ENCODE measurements at regions not wholly inside any gene's neighbourhood (a gene's known extent, or its start where the extent isn't known, plus 50 kb on each side); places are given as distances from the start of the nearest gene placed in this dataset.

DNA sequence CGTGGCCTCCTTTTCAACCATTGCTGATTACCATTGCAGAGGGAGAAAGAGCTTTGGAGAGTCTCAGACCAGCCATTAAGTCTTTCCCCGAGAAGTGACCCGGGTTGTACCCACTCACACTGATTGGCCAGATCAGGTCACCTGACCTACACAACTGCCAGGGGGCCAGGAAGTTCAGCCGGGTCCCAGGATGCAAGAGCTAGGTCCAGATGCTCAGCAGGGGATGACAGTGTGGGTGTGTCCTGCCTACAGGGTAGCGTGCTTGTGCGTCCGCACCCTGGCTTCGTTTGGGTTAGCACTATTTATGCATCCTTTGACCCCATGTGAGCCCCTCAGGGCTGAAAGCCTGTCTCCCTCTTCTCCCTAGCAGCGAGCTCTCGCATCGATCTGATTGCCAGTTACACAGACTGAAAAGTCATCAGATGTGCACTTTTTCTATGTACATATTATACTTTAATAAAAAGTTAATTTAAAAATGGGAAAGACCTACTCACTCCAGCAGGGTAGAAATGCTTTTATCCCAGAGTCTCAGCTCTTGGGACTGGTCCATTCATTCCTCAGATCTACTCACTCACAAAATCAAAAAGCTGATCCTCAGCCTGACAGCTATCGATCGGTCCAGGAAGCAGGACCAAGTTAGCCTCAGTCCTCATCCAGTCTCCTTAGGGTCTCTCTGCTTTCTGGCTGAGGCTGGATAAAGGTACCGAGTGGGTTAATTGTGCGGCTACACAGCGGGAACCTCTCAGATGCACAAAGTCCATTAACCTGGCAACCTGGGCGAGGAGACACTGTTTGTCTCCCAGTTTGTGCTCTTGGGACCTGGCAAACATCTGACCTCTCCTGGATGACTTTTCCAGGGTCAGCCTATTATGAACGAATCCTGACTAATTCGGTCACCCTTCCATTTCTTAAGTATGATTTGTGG is 68.0 kb downstream of the SERPINA3 start (continued):
- no peak for TF ChIP-seq ZFP41 (CRISPR knock-in tag; IDR thresholded peaks at IDR 0.05; ENCODE audit: borderline replicate concordance)
- no peak for TF ChIP-seq PPARG (CRISPR knock-in tag; conservative IDR thresholded peaks at IDR 0.05)
- TF ChIP-seq ZNF282 (IDR thresholded peaks at IDR 0.05; ENCODE audit: partially characterized antibody), result no peak
- TF ChIP-seq ZNF737 (CRISPR knock-in tag; IDR thresholded peaks at IDR 0.05; ENCODE audit: borderline replicate concordance), result no peak
- TF ChIP-seq SCMH1 (CRISPR knock-in tag; IDR thresholded peaks at IDR 0.05; ENCODE audit: borderline replicate concordance), result no peak
- no peak for TF ChIP-seq ZNF138 (CRISPR knock-in tag; IDR thresholded peaks at IDR 0.05; ENCODE audit: low read depth)
- no peak for TF ChIP-seq MAFK (conservative IDR thresholded peaks at IDR 0.05 in 1 of 2, IDR thresholded peaks at IDR 0.05 in 1 of 2; ENCODE audit: low read length in 2 of 2)
- TF ChIP-seq JUN (CRISPR knock-in tag; IDR thresholded peaks at IDR 0.05), result no peak
- no peak for TF ChIP-seq WIZ (CRISPR knock-in tag; IDR thresholded peaks at IDR 0.05)
- peak; percentile 82 for TF ChIP-seq NR2F6 (IDR thresholded peaks at IDR 0.05)
- peak; percentile 84 for TF ChIP-seq NR2F6 (CRISPR knock-in tag; IDR thresholded peaks at IDR 0.05)
- TF ChIP-seq PCBP2 (optimal IDR thresholded peaks at IDR 0.05; ENCODE audit: low read depth, low read length, poor library complexity, severe bottlenecking), result no peak
- no peak for TF ChIP-seq NKX3-1 (CRISPR knock-in tag; IDR thresholded peaks at IDR 0.05)
- TF ChIP-seq HNRNPLL (IDR thresholded peaks at IDR 0.05; ENCODE audit: low read depth, low read length, poor library complexity, severe bottlenecking), result no peak
- TF ChIP-seq, protein P1, sequence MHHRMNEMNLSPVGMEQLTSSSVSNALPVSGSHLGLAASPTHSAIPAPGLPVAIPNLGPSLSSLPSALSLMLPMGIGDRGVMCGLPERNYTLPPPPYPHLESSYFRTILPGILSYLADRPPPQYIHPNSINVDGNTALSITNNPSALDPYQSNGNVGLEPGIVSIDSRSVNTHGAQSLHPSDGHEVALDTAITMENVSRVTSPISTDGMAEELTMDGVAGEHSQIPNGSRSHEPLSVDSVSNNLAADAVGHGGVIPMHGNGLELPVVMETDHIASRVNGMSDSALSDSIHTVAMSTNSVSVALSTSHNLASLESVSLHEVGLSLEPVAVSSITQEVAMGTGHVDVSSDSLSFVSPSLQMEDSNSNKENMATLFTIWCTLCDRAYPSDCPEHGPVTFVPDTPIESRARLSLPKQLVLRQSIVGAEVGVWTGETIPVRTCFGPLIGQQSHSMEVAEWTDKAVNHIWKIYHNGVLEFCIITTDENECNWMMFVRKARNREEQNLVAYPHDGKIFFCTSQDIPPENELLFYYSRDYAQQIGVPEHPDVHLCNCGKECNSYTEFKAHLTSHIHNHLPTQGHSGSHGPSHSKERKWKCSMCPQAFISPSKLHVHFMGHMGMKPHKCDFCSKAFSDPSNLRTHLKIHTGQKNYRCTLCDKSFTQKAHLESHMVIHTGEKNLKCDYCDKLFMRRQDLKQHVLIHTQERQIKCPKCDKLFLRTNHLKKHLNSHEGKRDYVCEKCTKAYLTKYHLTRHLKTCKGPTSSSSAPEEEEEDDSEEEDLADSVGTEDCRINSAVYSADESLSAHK (CRISPR knock-in tag; IDR thresholded peaks at IDR 0.05; ENCODE audit: borderline replicate concordance), result no peak
- TF ChIP-seq, protein P2, sequence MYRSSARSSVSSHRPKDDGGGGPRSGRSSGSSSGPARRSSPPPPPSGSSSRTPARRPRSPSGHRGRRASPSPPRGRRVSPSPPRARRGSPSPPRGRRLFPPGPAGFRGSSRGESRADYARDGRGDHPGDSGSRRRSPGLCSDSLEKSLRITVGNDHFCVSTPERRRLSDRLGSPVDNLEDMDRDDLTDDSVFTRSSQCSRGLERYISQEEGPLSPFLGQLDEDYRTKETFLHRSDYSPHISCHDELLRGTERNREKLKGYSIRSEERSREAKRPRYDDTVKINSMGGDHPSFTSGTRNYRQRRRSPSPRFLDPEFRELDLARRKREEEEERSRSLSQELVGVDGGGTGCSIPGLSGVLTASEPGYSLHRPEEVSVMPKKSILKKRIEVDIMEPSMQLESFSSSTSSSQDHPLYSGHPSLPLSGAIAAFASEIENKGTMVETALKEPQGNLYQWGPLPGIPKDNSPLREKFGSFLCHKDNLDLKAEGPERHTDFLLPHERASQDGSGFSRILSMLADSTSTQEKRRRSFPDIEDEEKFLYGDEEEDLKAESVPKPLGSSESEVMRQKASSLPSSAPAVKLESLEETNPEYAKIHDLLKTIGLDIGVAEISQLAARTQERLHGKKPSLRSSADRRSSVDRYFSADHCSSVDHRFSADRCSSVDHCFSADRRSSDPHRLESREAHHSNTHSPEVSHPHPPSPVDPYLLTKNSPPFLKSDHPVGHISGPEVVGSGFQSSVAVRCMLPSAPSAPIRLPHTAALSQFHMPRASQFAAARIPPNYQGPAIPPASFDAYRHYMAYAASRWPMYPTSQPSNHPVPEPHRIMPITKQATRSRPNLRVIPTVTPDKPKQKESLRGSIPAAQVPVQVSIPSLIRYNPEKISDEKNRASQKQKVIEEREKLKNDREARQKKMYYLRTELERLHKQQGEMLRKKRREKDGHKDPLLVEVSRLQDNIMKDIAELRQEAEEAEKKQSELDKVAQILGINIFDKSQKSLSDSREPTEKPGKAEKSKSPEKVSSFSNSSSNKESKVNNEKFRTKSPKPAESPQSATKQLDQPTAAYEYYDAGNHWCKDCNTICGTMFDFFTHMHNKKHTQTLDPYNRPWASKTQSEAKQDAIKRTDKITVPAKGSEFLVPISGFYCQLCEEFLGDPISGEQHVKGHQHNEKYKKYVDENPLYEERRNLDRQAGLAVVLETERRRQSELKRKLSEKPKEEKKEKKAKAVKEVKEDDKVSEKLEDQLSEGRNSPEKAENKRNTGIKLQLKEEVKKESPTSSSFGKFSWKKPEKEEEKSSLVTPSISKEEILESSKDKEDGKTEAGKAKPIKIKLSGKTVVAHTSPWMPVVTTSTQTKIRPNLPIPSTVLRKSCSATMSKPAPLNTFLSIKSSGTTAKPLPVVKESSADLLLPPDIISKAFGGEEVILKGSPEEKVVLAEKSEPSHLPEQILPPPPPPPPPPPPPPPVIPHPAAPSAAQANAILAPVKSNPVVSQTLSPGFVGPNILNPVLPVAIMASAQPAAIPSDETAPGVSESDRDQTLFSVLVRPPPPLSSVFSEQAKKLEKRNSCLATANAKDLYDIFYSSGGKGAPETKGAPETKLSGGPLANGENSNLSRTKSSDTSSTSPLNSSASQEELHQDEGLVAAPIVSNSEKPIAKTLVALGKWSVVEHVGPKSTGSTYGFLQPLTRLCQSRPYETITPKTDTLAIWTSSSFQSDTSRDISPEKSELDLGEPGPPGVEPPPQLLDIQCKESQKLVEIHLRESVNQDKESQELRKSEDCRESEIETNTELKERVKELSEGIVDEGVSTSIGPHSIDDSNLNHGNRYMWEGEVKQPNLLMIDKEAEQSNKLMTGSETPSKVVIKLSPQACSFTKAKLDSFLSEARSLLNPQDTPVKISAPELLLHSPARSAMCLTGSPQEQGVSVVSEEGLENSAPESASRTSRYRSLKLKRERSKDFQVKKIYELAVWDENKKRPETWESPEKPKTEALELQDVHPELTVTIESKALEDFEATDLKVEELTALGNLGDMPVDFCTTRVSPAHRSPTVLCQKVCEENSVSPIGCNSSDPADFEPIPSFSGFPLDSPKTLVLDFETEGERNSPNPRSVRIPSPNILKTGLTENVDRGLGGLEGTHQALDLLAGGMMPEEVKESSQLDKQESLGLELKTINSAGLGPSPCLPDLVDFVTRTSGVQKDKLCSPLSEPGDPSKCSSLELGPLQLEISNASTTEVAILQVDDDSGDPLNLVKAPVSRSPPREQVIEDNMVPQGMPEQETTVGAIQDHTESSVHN (CRISPR knock-in tag; IDR thresholded peaks at IDR 0.05), result no peak
- TF ChIP-seq PHF5A (CRISPR knock-in tag; IDR thresholded peaks at IDR 0.05; ENCODE audit: low read depth, unreplicated experiment), result no peak
- no peak for TF ChIP-seq DMAP1 (CRISPR knock-in tag; IDR thresholded peaks at IDR 0.05)
- TF ChIP-seq ARNTL (CRISPR knock-in tag; IDR thresholded peaks at IDR 0.05), result no peak
- TF ChIP-seq KMT2A (CRISPR knock-in tag; IDR thresholded peaks at IDR 0.05), result no peak
- no peak for TF ChIP-seq GZF1 (CRISPR knock-in tag; IDR thresholded peaks at IDR 0.05)

All from HepG2 (cell line).